ENCODE measurements at regions not wholly inside any gene's neighbourhood (a gene's known extent, or its start where the extent isn't known, plus 50 kb on each side); places are given as distances from the start of the nearest gene placed in this dataset.

DNA sequence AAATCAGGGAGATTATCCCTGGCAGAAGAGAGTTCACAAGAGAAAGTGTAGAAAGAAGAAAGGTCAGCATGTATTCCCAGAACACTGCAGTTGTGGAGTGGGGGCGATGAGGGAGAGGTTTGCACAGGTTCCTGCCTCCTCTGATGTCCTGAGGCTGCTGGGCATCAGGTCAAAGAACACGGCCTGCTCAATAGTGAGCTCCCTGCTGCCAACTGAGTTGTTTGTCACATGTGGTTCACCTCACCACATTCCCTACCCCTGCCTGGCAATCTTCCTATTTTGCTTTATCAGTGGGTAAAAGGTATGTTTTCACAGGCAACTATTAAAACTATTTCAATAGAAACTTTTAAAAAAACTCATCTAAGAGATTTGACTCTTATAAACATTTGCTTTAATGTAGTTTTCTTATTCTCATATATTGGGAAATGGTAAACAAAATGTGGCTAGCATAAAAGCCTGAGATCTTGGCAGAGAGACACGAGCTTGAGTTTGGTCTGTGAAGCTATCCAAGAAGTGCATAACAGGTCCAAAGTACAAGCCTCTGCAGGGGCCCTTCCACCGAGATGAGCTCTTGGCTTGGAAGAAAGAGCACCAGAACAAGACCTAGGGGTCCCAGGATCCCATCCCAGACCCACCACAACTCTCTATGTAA, 123.9 kb upstream of the SRD5A2 start:
- H3K27ac Mint-ChIP-seq = no peak overlapping the region
- H3K9me3 Mint-ChIP-seq = peaks cover 20% of the 10 kb centered on the region
- no peaks in the 10 kb centered on the region for H3K4me1 Mint-ChIP-seq
- TF ChIP-seq, protein P1, sequence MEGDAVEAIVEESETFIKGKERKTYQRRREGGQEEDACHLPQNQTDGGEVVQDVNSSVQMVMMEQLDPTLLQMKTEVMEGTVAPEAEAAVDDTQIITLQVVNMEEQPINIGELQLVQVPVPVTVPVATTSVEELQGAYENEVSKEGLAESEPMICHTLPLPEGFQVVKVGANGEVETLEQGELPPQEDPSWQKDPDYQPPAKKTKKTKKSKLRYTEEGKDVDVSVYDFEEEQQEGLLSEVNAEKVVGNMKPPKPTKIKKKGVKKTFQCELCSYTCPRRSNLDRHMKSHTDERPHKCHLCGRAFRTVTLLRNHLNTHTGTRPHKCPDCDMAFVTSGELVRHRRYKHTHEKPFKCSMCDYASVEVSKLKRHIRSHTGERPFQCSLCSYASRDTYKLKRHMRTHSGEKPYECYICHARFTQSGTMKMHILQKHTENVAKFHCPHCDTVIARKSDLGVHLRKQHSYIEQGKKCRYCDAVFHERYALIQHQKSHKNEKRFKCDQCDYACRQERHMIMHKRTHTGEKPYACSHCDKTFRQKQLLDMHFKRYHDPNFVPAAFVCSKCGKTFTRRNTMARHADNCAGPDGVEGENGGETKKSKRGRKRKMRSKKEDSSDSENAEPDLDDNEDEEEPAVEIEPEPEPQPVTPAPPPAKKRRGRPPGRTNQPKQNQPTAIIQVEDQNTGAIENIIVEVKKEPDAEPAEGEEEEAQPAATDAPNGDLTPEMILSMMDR (IDR thresholded peaks at IDR 0.05) = no peak
- DNase-seq = no peak
- peaks cover 17% of the 10 kb centered on the region for H3K27me3 Mint-ChIP-seq (ENCODE audit: low read depth, poor library complexity)
- no peak overlapping the region for H3K4me3 Mint-ChIP-seq
- H3K36me3 Mint-ChIP-seq (ENCODE audit: low read depth) = no peaks in the 10 kb centered on the region

DNA sequence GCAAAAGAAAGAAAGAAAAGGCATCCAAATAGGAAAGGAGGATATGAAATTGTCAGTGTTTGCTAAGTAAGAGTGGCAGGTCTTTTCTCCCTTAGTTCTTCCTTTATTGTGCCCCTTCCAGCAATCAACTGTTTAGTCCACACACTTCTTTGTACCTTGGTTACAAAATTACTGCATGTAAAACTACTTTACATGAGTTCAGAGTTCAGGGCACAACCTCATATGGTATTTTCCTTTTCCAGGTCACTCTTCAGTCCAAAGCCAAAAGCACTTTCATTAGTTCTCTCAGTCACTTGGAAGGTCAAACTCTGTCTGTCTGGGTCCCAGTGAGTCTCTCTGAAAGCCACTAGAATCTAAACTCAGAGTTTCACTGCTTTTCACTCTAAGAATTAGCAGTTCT, 122.5 kb upstream of the SRD5A2 start:
- no peak overlapping the region for H3K4me3 Mint-ChIP-seq
- TF ChIP-seq, protein P1 (IDR thresholded peaks at IDR 0.05) = no peak
- H3K9me3 Mint-ChIP-seq = peaks cover 34% of the 10 kb centered on the region
- DNase-seq = no peak
- no peaks in the 10 kb centered on the region for H3K4me1 Mint-ChIP-seq
- no peaks in the 10 kb centered on the region for H3K36me3 Mint-ChIP-seq (ENCODE audit: low read depth)
- H3K27ac Mint-ChIP-seq = no peak overlapping the region
- H3K27me3 Mint-ChIP-seq (ENCODE audit: low read depth, poor library complexity) = peaks cover 17% of the 10 kb centered on the region

DNA sequence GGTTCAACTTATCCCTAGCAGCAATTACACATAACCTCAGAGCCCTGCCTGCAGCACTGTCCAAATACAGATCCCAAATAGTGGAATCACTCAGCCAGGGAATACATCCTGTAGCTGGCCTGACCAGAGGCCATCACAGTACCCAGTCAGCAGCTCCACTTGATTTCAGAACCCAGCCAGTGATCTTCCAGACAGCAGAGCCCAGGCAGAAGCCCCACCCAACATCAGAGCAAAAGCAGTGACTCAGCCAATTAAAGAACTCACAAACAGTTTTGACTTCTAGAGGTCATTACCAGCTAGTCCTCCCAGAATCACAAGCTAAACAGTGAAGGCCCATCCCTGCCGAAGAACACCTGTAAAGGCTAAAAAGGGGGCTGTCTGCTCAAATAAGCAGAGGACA, 118.0 kb upstream of the SRD5A2 start:
- Mint-ChIP-seq H3K27ac (no peak overlapping the region), H3K4me1 (no peaks in the 10 kb centered on the region), H3K9me3 (peaks cover 73% of the 10 kb centered on the region), H3K36me3 (ENCODE audit: low read depth) (no peaks in the 10 kb centered on the region), H3K4me3 (no peak overlapping the region), H3K27me3 (ENCODE audit: low read depth, poor library complexity) (peaks cover 3% of the 10 kb centered on the region)
- TF ChIP-seq, protein P1 (IDR thresholded peaks at IDR 0.05) = no peak
- no peak for DNase-seq

DNA sequence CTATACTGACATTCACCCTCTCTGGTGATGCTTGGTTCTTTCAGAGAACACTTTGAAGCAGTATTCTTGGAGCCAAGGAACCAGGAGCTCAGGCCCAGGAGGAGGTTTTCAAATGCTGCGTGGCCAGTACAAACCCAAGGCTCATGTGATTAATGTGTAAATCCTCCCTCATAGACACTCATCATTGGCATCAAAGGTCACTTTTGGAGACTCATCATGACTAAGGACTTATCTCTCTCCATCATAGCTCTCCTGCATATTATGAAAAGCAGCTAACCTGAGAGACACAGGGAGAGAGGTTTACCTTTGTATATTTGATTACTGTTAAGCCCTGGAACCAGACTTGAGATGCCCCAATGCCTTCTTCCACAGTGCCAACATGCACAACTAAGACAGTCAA, 115.3 kb upstream of the SRD5A2 start:
- TF ChIP-seq, protein P1 (IDR thresholded peaks at IDR 0.05) = no peak
- DNase-seq = no peak
- peaks cover 7% of the 10 kb centered on the region for H3K36me3 Mint-ChIP-seq (ENCODE audit: low read depth)
- no peaks in the 10 kb centered on the region for H3K4me1 Mint-ChIP-seq
- no peak overlapping the region for H3K27ac Mint-ChIP-seq
- peaks cover 3% of the 10 kb centered on the region for H3K27me3 Mint-ChIP-seq (ENCODE audit: low read depth, poor library complexity)
- H3K9me3 Mint-ChIP-seq = peaks cover 82% of the 10 kb centered on the region
- no peak overlapping the region for H3K4me3 Mint-ChIP-seq

DNA sequence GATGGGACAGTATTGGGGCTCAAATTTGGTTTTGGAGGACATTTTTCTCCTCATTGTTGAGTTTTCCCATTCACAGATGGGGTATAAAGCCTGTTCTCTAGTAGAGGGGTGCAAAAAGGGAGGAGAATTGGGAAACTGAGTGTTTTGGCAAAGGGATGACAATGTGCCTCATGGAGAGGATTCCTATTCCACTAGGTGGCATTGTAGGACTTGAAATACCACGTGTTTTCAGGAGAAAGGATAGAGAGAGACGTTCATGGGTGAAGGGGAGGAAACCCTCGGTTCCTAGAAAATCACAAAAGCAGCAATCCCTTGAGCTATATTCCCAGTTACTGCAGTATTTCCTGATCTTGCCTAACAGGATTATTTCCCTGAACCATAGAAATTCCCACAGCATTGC, 113.7 kb upstream of the SRD5A2 start:
- Mint-ChIP-seq H3K27me3 (ENCODE audit: low read depth, poor library complexity) (no peaks in the 10 kb centered on the region), H3K9me3 (peaks cover 87% of the 10 kb centered on the region), H3K27ac (no peak overlapping the region), H3K4me1 (no peaks in the 10 kb centered on the region), H3K4me3 (no peak overlapping the region), H3K36me3 (ENCODE audit: low read depth) (peaks cover 7% of the 10 kb centered on the region)
- TF ChIP-seq, protein P1 (IDR thresholded peaks at IDR 0.05) = no peak
- DNase-seq = no peak

DNA sequence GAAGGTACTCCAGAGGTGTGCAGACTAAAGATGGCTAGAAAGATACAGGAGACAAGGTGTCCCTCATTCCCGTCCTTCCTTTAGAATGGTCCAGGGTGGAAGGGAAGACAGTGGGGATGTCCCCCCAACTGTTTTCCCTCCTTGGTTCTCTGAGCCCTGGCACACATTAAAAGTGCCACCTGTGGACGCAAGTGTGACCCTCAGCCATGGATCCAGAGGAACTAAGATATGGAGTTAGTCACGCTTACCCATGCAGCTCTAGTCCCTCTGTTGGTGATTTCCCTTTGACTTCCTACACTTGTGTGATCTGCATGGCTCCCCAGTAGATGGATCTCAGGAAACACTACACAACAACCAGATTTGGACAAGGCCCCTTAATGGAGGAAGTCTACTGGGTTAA, 113.1 kb upstream of the SRD5A2 start:
- H3K4me3 Mint-ChIP-seq = no peak overlapping the region
- H3K9me3 Mint-ChIP-seq = peaks cover 87% of the 10 kb centered on the region
- no peaks in the 10 kb centered on the region for H3K4me1 Mint-ChIP-seq

More for the DNA sequence above, 113.1 kb upstream of the SRD5A2 start:
- H3K36me3 Mint-ChIP-seq (ENCODE audit: low read depth) = peaks cover 7% of the 10 kb centered on the region
- no peak for DNase-seq
- H3K27ac Mint-ChIP-seq = no peak overlapping the region
- no peaks in the 10 kb centered on the region for H3K27me3 Mint-ChIP-seq (ENCODE audit: low read depth, poor library complexity)
- TF ChIP-seq, protein P1 (IDR thresholded peaks at IDR 0.05) = no peak

All from nephron progenitor cell (in vitro differentiated cells).